Kidney (tissue), 13 donors: ENCODE measurements at regions not wholly inside any gene's neighbourhood (a gene's known extent, or its start where the extent isn't known, plus 50 kb on each side); places are given as distances from the start of the nearest gene placed in this dataset.

ENCODE experiments used
- DNase-seq, 5 donors: peaks; one replicate each; pipeline ENCODE4 v3.0.0-alpha.2; 2013 to 2020
- FAIRE-seq: peaks from 2 replicates; lab custom pipeline; 2012; peaks lifted over from hg19 to GRCh38; lab: Jason Lieb, UNC
- H3K27ac ChIP-seq, 2 donors: one replicate each; pipeline ENCODE4 v1.7.0; 2013; ENCODE audit warnings: low read depth in 2 of 2, low read length in 2 of 2, inconsistent platforms in 1 of 2
- H3K27me3 ChIP-seq: one replicate; pipeline ENCODE4 v1.7.1; 2013; ENCODE audit warnings: low read length, inconsistent platforms; ENCODE audit not compliant: control insufficient read depth, insufficient read depth
- H3K36me3 ChIP-seq, 3 donors: one replicate each; pipeline versions ENCODE4 v1.7.0 to v1.7.1; 2013; ENCODE audit warnings: low read length in 3 of 3, control low read depth in 1 of 3, inconsistent platforms in 1 of 3; ENCODE audit not compliant: insufficient read depth in 3 of 3, control insufficient read depth in 2 of 3
- H3K4me1 ChIP-seq, 3 donors: one replicate each; pipeline versions ENCODE4 v1.7.0 to v1.7.1; 2013; ENCODE audit warnings: low read length in 3 of 3, inconsistent platforms in 1 of 3, low read depth in 1 of 3; ENCODE audit not compliant: control insufficient read depth in 2 of 3, insufficient read depth in 2 of 3
- H3K4me3 ChIP-seq, 3 donors: one replicate each; pipeline versions ENCODE4 v1.7.0 to v1.8.1; 2013; ENCODE audit warnings: low read length in 3 of 3, control low read depth in 1 of 3, inconsistent platforms in 1 of 3
- H3K9ac ChIP-seq, 3 donors: one replicate each; pipeline versions ENCODE4 v1.7.0 to v1.7.1; 2013; ENCODE audit warnings: low read length in 3 of 3, control low read depth in 1 of 3, inconsistent platforms in 1 of 3
- H3K9me3 ChIP-seq, 3 donors: one replicate each; pipeline versions ENCODE4 v1.7.0 to v1.7.1; 2013; ENCODE audit warnings: low read length in 3 of 3, control low read depth in 1 of 3, inconsistent platforms in 1 of 3; ENCODE audit not compliant: control insufficient read depth in 2 of 3, insufficient read depth in 1 of 3
- intact Hi-C: fragments of 100-400 bp; cut with DNase I; formaldehyde crosslinking; loops from one replicate; pipeline ENCODE4 v1.11.1; 2022
- TF ChIP-seq, protein P1 (sequence below): IDR thresholded peaks from 3 replicates; pipeline ENCODE4 v1.5.1; 2012; ENCODE audit warnings: mild to moderate bottlenecking, moderate library complexity, borderline replicate concordance; ENCODE audit not compliant: insufficient read depth; ENCODE audit errors: extremely low read depth
- donor health status: control.
- donor health status: control.
- donor health status: control.
- donor health status: control.
- donor health status: control.
- donor health status: DM: yes; HTN: yes; CAD: no.
- donor health status: Normal renal cell carcinoma (clear cell type).

DNA sequence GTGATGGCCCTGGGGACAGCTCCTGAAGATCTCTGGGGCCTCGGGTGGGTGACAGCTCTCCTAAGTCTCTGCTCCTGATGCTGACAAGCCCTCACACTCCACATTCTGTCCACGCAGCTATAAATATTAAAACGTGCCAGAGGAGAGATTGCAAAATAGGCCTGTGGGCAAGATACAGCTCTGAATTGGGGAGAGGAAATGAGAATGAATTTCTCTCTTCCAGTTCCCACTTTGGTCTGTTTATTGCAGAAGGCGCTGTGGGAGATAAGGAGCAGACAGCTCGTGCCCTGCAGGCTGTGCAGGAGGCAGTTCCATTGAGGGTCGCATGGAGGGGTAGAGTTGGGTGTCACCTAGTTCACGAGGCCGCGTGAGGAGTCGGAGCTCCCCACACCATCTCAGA lies 87.5 kb upstream of the SDK2 start:
- H3K4me3 ChIP-seq: no peak overlapping the region
- no peak overlapping the region for H3K27ac ChIP-seq
- DNase-seq (no peak), FAIRE-seq (no peak)
- peaks cover 0 to 14% (median 4%) of the 10 kb centered on the region in 3 donors for H3K9me3 ChIP-seq
- intact Hi-C loops: no loop called here
- H3K36me3 ChIP-seq: no peaks in the 10 kb centered on the region
- H3K9ac ChIP-seq: no peak overlapping the region
- TF ChIP-seq, protein P1, sequence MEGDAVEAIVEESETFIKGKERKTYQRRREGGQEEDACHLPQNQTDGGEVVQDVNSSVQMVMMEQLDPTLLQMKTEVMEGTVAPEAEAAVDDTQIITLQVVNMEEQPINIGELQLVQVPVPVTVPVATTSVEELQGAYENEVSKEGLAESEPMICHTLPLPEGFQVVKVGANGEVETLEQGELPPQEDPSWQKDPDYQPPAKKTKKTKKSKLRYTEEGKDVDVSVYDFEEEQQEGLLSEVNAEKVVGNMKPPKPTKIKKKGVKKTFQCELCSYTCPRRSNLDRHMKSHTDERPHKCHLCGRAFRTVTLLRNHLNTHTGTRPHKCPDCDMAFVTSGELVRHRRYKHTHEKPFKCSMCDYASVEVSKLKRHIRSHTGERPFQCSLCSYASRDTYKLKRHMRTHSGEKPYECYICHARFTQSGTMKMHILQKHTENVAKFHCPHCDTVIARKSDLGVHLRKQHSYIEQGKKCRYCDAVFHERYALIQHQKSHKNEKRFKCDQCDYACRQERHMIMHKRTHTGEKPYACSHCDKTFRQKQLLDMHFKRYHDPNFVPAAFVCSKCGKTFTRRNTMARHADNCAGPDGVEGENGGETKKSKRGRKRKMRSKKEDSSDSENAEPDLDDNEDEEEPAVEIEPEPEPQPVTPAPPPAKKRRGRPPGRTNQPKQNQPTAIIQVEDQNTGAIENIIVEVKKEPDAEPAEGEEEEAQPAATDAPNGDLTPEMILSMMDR: no peak
- H3K27me3 ChIP-seq: no peaks in the 10 kb centered on the region
- no peaks in the 10 kb centered on the region for H3K4me1 ChIP-seq

DNA sequence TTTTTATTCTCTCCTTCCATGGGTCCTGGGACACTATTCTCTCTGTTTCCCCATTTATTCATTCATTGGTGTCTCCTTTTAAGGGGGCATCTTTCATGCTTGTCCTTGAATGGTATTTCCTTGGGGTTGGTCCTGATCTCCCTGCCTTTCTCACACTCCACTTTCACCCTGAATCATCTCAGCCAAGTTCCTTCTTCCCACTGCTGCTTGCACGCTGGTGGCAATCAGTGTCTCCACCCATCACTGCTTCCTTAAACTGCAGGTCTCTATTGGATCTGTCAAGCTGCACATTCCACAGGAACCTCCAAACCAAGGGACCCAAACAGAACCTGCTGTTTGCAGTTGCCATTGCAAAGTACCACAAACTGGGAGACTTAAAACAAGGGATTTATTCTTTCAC lies 89.3 kb upstream of the SDK2 start:
- DNase-seq (no peak), FAIRE-seq (no peak)
- Histone ChIP-seq H3K27ac (no peak overlapping the region), H3K4me3 (no peak overlapping the region), H3K4me1 (no peaks in the 10 kb centered on the region), H3K27me3 (no peaks in the 10 kb centered on the region), H3K9me3 (peaks cover 0 to 14% (median 4%) of the 10 kb centered on the region in 3 donors), H3K36me3 (no peaks in the 10 kb centered on the region), H3K9ac (no peak overlapping the region)
- intact Hi-C loops: no loop called here
- TF ChIP-seq, protein P1: no peak

- no peaks in the 10 kb centered on the region for H3K36me3 ChIP-seq
- no peak overlapping the region for H3K27ac ChIP-seq
- H3K9ac ChIP-seq: no peak overlapping the region
- H3K4me3 ChIP-seq: no peak overlapping the region
- FAIRE-seq (no peak), DNase-seq (no peak)
- intact Hi-C loops: no loop called here
- H3K27me3 ChIP-seq: no peaks in the 10 kb centered on the region
- H3K9me3 ChIP-seq: peaks cover 0 to 13% (median 4%) of the 10 kb centered on the region in 3 donors
- no peaks in the 10 kb centered on the region for H3K4me1 ChIP-seq
- TF ChIP-seq, protein P1: no peak
Observed at GRCh38 chr17:73735245-73735644, 91.0 kb upstream of the SDK2 start.

- H3K27ac ChIP-seq: no peak overlapping the region
- no peaks in the 10 kb centered on the region for H3K27me3 ChIP-seq
- H3K4me1 ChIP-seq: no peaks in the 10 kb centered on the region
- H3K4me3 ChIP-seq: no peak overlapping the region
- FAIRE-seq (no peak), DNase-seq (peak in 3 of 5 donors; percentile 35 to 53 (median 37))
- no peak overlapping the region for H3K9ac ChIP-seq
- H3K9me3 ChIP-seq: no peaks in the 10 kb centered on the region
- intact Hi-C loops: no loop called here
- H3K36me3 ChIP-seq: no peaks in the 10 kb centered on the region
- TF ChIP-seq, protein P1: no peak
Observed at GRCh38 chr17:73738751-73739575, 94.7 kb upstream of the SDK2 start.
